Neural progenitor cell (in vitro differentiated cells): ENCODE measurements at regions not wholly inside any gene's neighbourhood (a gene's known extent, or its start where the extent isn't known, plus 50 kb on each side); places are given as distances from the start of the nearest gene placed in this dataset.

Experiments
- DNase-seq: peaks from one replicate; pipeline ENCODE4 v3.0.0-alpha.2; 2016; ENCODE audit warnings: low spot score
- H2AFZ ChIP-seq: fragments of 200-600 bp; sonication (generic); replicated peaks from 2 replicates; pipeline ENCODE4 v1.6.1; 2016; ENCODE audit warnings: antibody characterized with exemption
- H3F3A ChIP-seq: fragments of 200-600 bp; sonication (generic); 2 replicates; pipeline ENCODE4 v1.6.1; 2016; ENCODE audit warnings: antibody characterized with exemption, low read depth
- H3K27ac ChIP-seq: fragments of 200-600 bp; sonication (generic); 2 replicates; pipeline ENCODE4 v1.5.1; 2016; ENCODE audit warnings: mild to moderate bottlenecking
- H3K27me3 ChIP-seq: fragments of 200-600 bp; sonication (generic); 2 replicates; pipeline ENCODE4 v1.6.1; 2016; ENCODE audit warnings: mild to moderate bottlenecking, moderate library complexity
- H3K36me3 ChIP-seq: fragments of 200-600 bp; sonication (generic); 2 replicates; pipeline ENCODE4 v1.5.1; 2016
- H3K4me1 ChIP-seq: fragments of 200-600 bp; sonication (generic); 2 replicates; pipeline ENCODE4 v1.6.1; 2016; ENCODE audit warnings: mixed run types
- H3K4me2 ChIP-seq: fragments of 200-600 bp; sonication (generic); 2 replicates; pipeline ENCODE4 v1.6.1; 2016
- H3K4me3 ChIP-seq: fragments of 200-600 bp; sonication (generic); 2 replicates; pipeline ENCODE4 v1.5.1; 2016
- H3K79me2 ChIP-seq: fragments of 200-600 bp; sonication (generic); 2 replicates; pipeline ENCODE4 v1.6.1; 2016; ENCODE audit warnings: low read depth
- H3K9ac ChIP-seq: fragments of 200-600 bp; sonication (generic); 2 replicates; pipeline ENCODE4 v1.6.1; 2016
- H3K9me3 ChIP-seq: fragments of 200-600 bp; sonication (generic); 2 replicates; pipeline ENCODE4 v1.5.1; 2016; ENCODE audit warnings: low read depth
- H4K20me1 ChIP-seq: fragments of 200-600 bp; sonication (generic); 2 replicates; pipeline ENCODE4 v1.6.1; 2016; ENCODE audit warnings: low read depth
- H3K27ac Mint-ChIP-seq: 3 replicates; pipeline ENCODE4 v1.8.0; 2021; ENCODE audit warnings: mixed read lengths
- H3K27me3 Mint-ChIP-seq: 2 replicates; pipeline ENCODE4 v1.8.0; 2022; ENCODE audit warnings: low read depth, mild to moderate bottlenecking, inconsistent platforms, moderate library complexity, mixed read lengths; ENCODE audit not compliant: insufficient read depth
- H3K36me3 Mint-ChIP-seq: 3 replicates; pipeline ENCODE4 v1.8.0; 2021; ENCODE audit warnings: mixed read lengths
- H3K4me1 Mint-ChIP-seq: 3 replicates; pipeline ENCODE4 v1.8.0; 2021; ENCODE audit warnings: mixed read lengths
- H3K4me3 Mint-ChIP-seq: 3 replicates; pipeline ENCODE4 v1.8.0; 2021; ENCODE audit warnings: mild to moderate bottlenecking, moderate library complexity, mixed read lengths
- H3K9me3 Mint-ChIP-seq: 3 replicates; pipeline ENCODE4 v1.8.0; 2020; ENCODE audit warnings: mixed read lengths
- EZH2 ChIP-seq: fragments of 200-600 bp; sonication (generic); IDR thresholded peaks from 2 replicates; pipeline ENCODE4 v1.6.1; 2017; ENCODE audit warnings: antibody characterized with exemption, mild to moderate bottlenecking, moderate library complexity
- EZH2phosphoT487 ChIP-seq: fragments of 200-600 bp; sonication (generic); IDR thresholded peaks from 2 replicates; pipeline ENCODE4 v1.6.1; 2017; ENCODE audit warnings: antibody characterized with exemption
- TF ChIP-seq, protein P1 (sequence below): fragments of 200-600 bp; sonication (generic); IDR thresholded peaks from 2 replicates; pipeline ENCODE4 v1.5.1; 2017; ENCODE audit warnings: antibody characterized with exemption, mild to moderate bottlenecking

DNA sequence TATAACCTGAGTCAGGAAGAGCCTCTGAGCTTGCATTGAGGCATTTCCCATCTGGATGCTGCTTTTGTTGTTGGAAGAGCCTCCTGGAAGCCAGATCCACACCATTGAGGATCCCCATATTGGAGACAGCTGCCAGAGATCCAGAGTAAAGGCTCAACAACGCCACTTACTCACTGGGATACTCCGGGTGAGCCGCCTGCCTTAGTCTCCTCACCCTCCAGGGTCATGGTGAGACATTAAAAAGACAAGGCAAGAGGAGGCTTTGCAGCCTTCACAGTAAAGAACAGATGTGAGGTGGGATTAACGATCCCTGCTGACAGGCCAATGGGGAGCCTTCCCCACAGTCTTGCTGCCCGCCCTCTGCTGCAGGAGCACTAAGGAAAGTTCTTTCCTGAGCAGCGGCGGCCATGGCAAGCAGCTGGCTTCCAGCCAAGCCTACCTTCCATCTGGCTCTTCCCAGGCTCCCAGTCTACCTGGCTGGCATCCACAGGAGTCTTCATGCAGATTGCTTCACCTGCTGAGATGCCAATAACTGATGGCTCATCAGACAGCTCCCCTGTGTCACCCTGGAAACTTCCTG is 198.5 kb downstream of the CYLD start:
- H3K9me3 ChIP-seq, result no peaks in the 10 kb centered on the region
- H3K27me3 ChIP-seq, result no peaks in the 10 kb centered on the region
- TF ChIP-seq, protein P1, sequence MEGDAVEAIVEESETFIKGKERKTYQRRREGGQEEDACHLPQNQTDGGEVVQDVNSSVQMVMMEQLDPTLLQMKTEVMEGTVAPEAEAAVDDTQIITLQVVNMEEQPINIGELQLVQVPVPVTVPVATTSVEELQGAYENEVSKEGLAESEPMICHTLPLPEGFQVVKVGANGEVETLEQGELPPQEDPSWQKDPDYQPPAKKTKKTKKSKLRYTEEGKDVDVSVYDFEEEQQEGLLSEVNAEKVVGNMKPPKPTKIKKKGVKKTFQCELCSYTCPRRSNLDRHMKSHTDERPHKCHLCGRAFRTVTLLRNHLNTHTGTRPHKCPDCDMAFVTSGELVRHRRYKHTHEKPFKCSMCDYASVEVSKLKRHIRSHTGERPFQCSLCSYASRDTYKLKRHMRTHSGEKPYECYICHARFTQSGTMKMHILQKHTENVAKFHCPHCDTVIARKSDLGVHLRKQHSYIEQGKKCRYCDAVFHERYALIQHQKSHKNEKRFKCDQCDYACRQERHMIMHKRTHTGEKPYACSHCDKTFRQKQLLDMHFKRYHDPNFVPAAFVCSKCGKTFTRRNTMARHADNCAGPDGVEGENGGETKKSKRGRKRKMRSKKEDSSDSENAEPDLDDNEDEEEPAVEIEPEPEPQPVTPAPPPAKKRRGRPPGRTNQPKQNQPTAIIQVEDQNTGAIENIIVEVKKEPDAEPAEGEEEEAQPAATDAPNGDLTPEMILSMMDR, result no peak
- TF ChIP-seq EZH2 (no peak), EZH2phosphoT487 (no peak)
- no peaks in the 10 kb centered on the region for H3K36me3 ChIP-seq
- no peak overlapping the region for H3K27ac ChIP-seq
- Mint-ChIP-seq H3K27me3 (peaks cover 10% of the 10 kb centered on the region), H3K4me3 (no peak overlapping the region), H3K27ac (peak overlapping the region; percentile 23), H3K4me1 (peaks cover 3% of the 10 kb centered on the region), H3K9me3 (no peaks in the 10 kb centered on the region), H3K36me3 (no peaks in the 10 kb centered on the region)
- no peak overlapping the region for H3K9ac ChIP-seq
- H3K4me1 ChIP-seq, result peaks cover 20% of the 10 kb centered on the region
- peaks cover 19% of the 10 kb centered on the region for H3F3A ChIP-seq
- H3K79me2 ChIP-seq, result no peaks in the 10 kb centered on the region
- DNase-seq, result peak; percentile 38
- H4K20me1 ChIP-seq, result no peaks in the 10 kb centered on the region
- H3K4me2 ChIP-seq, result peak overlapping the region; percentile 14
- H2AFZ ChIP-seq, result peak overlapping the region; percentile 47
- H3K4me3 ChIP-seq, result no peak overlapping the region

DNA sequence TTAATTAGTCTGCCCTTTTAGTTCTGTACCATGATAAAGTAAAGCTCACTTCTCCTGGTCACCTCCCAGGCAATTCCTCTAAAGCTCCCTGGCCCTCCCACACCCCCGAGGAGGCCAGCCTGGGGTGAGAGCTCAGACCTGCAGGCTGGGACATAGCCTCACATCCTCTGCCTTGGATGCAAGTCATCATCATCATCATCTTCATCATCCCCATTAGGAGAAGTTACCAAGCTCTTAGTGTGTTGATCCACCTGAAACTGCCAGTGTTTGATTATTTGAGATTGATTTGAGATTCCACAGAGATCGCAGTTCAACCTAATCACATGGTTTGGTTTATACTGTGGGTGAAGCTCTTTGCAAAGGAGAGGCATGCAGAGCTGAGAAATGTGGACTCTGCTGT is 197.5 kb downstream of the CYLD start:
- Histone ChIP-seq H2AFZ (no peak overlapping the region), H3K27me3 (no peaks in the 10 kb centered on the region), H3K27ac (no peak overlapping the region), H3K4me3 (no peak overlapping the region), H3K4me1 (peaks cover 20% of the 10 kb centered on the region), H3K4me2 (no peak overlapping the region), H3F3A (peaks cover 19% of the 10 kb centered on the region), H4K20me1 (no peaks in the 10 kb centered on the region), H3K9ac (no peak overlapping the region), H3K79me2 (no peaks in the 10 kb centered on the region), H3K36me3 (no peaks in the 10 kb centered on the region), H3K9me3 (no peaks in the 10 kb centered on the region)
- H3K27ac Mint-ChIP-seq, result no peak overlapping the region
- H3K4me1 Mint-ChIP-seq, result peaks cover 3% of the 10 kb centered on the region
- H3K4me3 Mint-ChIP-seq, result no peak overlapping the region
- TF ChIP-seq EZH2 (no peak), EZH2phosphoT487 (no peak)
- TF ChIP-seq, protein P1, result no peak
- DNase-seq, result no peak
- H3K27me3 Mint-ChIP-seq, result peaks cover 11% of the 10 kb centered on the region
- H3K36me3 Mint-ChIP-seq, result no peaks in the 10 kb centered on the region
- no peaks in the 10 kb centered on the region for H3K9me3 Mint-ChIP-seq

DNA sequence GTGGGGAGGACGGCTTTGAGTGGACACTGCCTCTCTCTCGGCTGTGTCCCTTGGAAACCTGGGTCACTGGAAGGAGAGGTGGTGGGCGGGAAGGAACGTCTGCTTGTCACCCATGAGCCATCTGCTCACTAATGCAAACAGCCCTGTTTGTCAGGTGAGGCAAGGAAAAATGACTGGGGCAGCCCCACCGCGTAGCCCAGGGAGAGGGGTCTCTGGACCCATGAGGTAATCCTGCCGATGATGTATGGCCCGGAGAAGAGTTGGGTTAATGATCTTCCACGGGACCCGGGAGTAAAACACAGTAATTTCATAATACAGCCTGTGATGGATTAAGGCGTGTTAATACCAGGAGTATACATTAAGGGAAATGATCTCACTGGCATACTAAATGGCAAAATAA is 197.0 kb downstream of the CYLD start:
- H3K4me3 Mint-ChIP-seq, result no peak overlapping the region
- H3K79me2 ChIP-seq, result no peaks in the 10 kb centered on the region
- H2AFZ ChIP-seq, result no peak overlapping the region
- H4K20me1 ChIP-seq, result no peaks in the 10 kb centered on the region
- no peak overlapping the region for H3K4me2 ChIP-seq
- H3K36me3 ChIP-seq, result no peaks in the 10 kb centered on the region
- no peak overlapping the region for H3K27ac Mint-ChIP-seq
- H3K36me3 Mint-ChIP-seq, result no peaks in the 10 kb centered on the region
- TF ChIP-seq EZH2, result no peak
- TF ChIP-seq EZH2phosphoT487, result no peak
- no peaks in the 10 kb centered on the region for H3K9me3 ChIP-seq
- H3F3A ChIP-seq, result peaks cover 19% of the 10 kb centered on the region
- no peaks in the 10 kb centered on the region for H3K9me3 Mint-ChIP-seq
- no peak for DNase-seq
- H3K4me1 Mint-ChIP-seq, result peaks cover 3% of the 10 kb centered on the region
- no peaks in the 10 kb centered on the region for H3K27me3 ChIP-seq
- no peak overlapping the region for H3K4me3 ChIP-seq
- H3K4me1 ChIP-seq, result peaks cover 20% of the 10 kb centered on the region
- no peak overlapping the region for H3K27ac ChIP-seq
- H3K27me3 Mint-ChIP-seq, result peaks cover 10% of the 10 kb centered on the region
- H3K9ac ChIP-seq, result no peak overlapping the region

DNA sequence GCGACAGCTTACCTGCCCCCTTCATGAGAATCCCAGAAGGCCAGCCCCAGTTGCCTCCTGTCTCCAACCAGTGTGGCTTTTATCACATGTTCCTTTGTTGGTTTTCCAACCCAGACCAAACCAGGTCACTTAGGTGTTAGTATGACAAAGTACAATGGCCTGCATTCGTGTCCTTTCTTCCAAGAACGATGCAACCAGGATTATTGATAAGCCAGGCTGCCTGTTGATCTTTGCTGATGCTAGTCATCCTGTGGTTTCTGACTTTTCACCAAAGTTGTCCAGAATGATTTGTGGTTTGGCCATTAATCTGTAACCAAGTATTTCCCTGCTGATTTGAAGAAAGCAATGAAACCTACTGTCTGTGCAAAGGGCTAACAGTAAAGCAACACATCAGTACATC is 191.4 kb downstream of the CYLD start:
- Histone ChIP-seq H3K79me2 (no peaks in the 10 kb centered on the region), H2AFZ (no peak overlapping the region), H3K36me3 (no peaks in the 10 kb centered on the region), H3K27ac (no peak overlapping the region), H3K4me3 (no peak overlapping the region), H3K4me2 (no peak overlapping the region), H3K9ac (no peak overlapping the region), H4K20me1 (no peaks in the 10 kb centered on the region), H3K27me3 (no peaks in the 10 kb centered on the region), H3K9me3 (no peaks in the 10 kb centered on the region), H3F3A (peaks cover 9% of the 10 kb centered on the region), H3K4me1 (peaks cover 11% of the 10 kb centered on the region)
- Mint-ChIP-seq H3K9me3 (no peaks in the 10 kb centered on the region), H3K36me3 (no peaks in the 10 kb centered on the region), H3K4me1 (peaks cover 7% of the 10 kb centered on the region), H3K27ac (no peak overlapping the region), H3K4me3 (no peak overlapping the region), H3K27me3 (peaks cover 10% of the 10 kb centered on the region)
- DNase-seq, result no peak
- TF ChIP-seq EZH2phosphoT487 (no peak), EZH2 (no peak)
- TF ChIP-seq, protein P1, result no peak
